ENCODE measurements at regions not wholly inside any gene's neighbourhood (a gene's known extent, or its start where the extent isn't known, plus 50 kb on each side); places are given as distances from the start of the nearest gene placed in this dataset.

DNA sequence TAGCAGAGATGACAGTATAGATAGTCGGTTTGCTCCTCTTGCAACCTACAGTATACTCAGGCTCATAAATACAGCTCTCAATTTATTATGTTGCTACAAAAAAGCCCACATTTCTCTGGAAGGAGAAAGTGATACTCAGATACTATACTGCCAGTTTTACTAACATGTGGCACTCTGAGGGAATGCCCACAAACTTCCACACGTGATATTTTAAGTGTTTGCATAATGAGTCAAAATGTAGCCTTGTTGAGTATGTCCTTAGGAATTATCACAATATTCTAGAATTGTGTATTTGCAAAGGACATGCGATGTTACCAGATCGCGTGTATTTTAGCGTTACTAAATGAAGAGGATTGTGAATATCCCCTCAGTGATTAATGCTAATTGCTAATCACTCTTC, 929.1 kb downstream of the STIM2 start:
- no peak for TF ChIP-seq CTCF (conservative IDR thresholded peaks at IDR 0.05 in 1 of 2, IDR thresholded peaks at IDR 0.05 in 1 of 2; ENCODE audit: low read depth in 1 of 2, low read length in 2 of 2)
- TF ChIP-seq EZH2 (IDR thresholded peaks at IDR 0.05; ENCODE audit: low read length, missing control alignments): no peak

Measured in fibroblast of lung (primary cell).